ENCODE measurements at regions not wholly inside any gene's neighbourhood (a gene's known extent, or its start where the extent isn't known, plus 50 kb on each side); places are given as distances from the start of the nearest gene placed in this dataset.

- DNase-seq (ENCODE audit: low spot score in 2 of 2) (no peak), FAIRE-seq (no peak)
Observed at GRCh38 chr17:77001487-77001886, 133.3 kb downstream of the MGAT5B start.

- DNase-seq (ENCODE audit: low spot score in 2 of 2), result no peak
- no peak for FAIRE-seq
Observed at GRCh38 chr17:77002103-77003045, 134.2 kb downstream of the MGAT5B start.

GRCh38 chr17:77003699-77004098 is 135.5 kb downstream of the MGAT5B start:
- DNase-seq (ENCODE audit: low spot score in 2 of 2) (no peak), FAIRE-seq (no peak)

- DNase-seq (ENCODE audit: low spot score in 2 of 2) (no peak), FAIRE-seq (no peak)
Observed at GRCh38 chr17:77006971-77007649, 133.7 kb upstream of the SEC14L1 start.

- no peak for DNase-seq (ENCODE audit: low spot score in 2 of 2)
- no peak for FAIRE-seq
Observed at GRCh38 chr17:77009877-77010276, 130.9 kb upstream of the SEC14L1 start.

- DNase-seq (ENCODE audit: low spot score in 2 of 2) (no peak), FAIRE-seq (no peak)
Observed at GRCh38 chr17:77010667-77011066, 130.1 kb upstream of the SEC14L1 start.

- FAIRE-seq (no peak), DNase-seq (ENCODE audit: low spot score in 2 of 2) (no peak)
Observed at GRCh38 chr17:77011173-77012011, 129.4 kb upstream of the SEC14L1 start.

GRCh38 chr17:77018504-77018903 is 122.3 kb upstream of the SEC14L1 start:
- DNase-seq (ENCODE audit: low spot score in 2 of 2), result no peak
- FAIRE-seq, result no peak

GRCh38 chr17:77019893-77020379 is 120.8 kb upstream of the SEC14L1 start:
- FAIRE-seq, result no peak
- no peak for DNase-seq (ENCODE audit: low spot score in 2 of 2)

GRCh38 chr17:77020973-77021372 is 119.8 kb upstream of the SEC14L1 start:
- DNase-seq (ENCODE audit: low spot score in 2 of 2), result no peak
- no peak for FAIRE-seq

GRCh38 chr17:77022766-77023165 is 118.0 kb upstream of the SEC14L1 start:
- DNase-seq (ENCODE audit: low spot score in 2 of 2), result no peak
- no peak for FAIRE-seq

GRCh38 chr17:77025781-77026180 is 115.0 kb upstream of the SEC14L1 start:
- DNase-seq (ENCODE audit: low spot score in 2 of 2) (no peak), FAIRE-seq (no peak)

- DNase-seq (ENCODE audit: low spot score in 2 of 2) (no peak), FAIRE-seq (no peak)
Observed at GRCh38 chr17:77027271-77027889, 113.4 kb upstream of the SEC14L1 start.

GRCh38 chr17:77028900-77029299 is 111.9 kb upstream of the SEC14L1 start:
- no peak for FAIRE-seq
- DNase-seq (ENCODE audit: low spot score in 2 of 2), result no peak

- DNase-seq (ENCODE audit: low spot score in 2 of 2), result no peak
- no peak for FAIRE-seq
Observed at GRCh38 chr17:77032929-77033328, 107.8 kb upstream of the SEC14L1 start.

- FAIRE-seq (no peak), DNase-seq (ENCODE audit: low spot score in 2 of 2) (no peak)
Observed at GRCh38 chr17:77033892-77034404, 106.8 kb upstream of the SEC14L1 start.

- FAIRE-seq, result no peak
- no peak for DNase-seq (ENCODE audit: low spot score in 2 of 2)
Observed at GRCh38 chr17:77034677-77035424, 105.9 kb upstream of the SEC14L1 start.

- no peak for FAIRE-seq
Observed at GRCh38 chr17:77035526-77035925, 105.2 kb upstream of the SEC14L1 start.

GRCh38 chr17:77036136-77036840 is 104.5 kb upstream of the SEC14L1 start:
- FAIRE-seq, result no peak
- no peak for DNase-seq (ENCODE audit: low spot score in 2 of 2)

More at GRCh38 chr17:77035526-77035925, 105.2 kb upstream of the SEC14L1 start:
- no peak for DNase-seq (ENCODE audit: low spot score in 2 of 2)
